ENCODE measurements at regions not wholly inside any gene's neighbourhood (a gene's known extent, or its start where the extent isn't known, plus 50 kb on each side); places are given as distances from the start of the nearest gene placed in this dataset.

GRCh38 chr12:46468160-46468559, 95.6 kb upstream of the SLC38A2 start:
- intact Hi-C loops (cut with DNase I) = no loop called here
- ATAC-seq (ENCODE audit: poor library complexity) (peak; percentile 89), DNase-seq (peak; percentile 54)

- ATAC-seq (ENCODE audit: poor library complexity) (no peak), DNase-seq (no peak)
- intact Hi-C loops (cut with DNase I) = no loop called here
Measured at GRCh38 chr12:46465307-46465706, 92.7 kb upstream of the SLC38A2 start.

GRCh38 chr12:46464863-46465262, 92.3 kb upstream of the SLC38A2 start:
- DNase-seq (no peak), ATAC-seq (ENCODE audit: poor library complexity) (no peak)
- intact Hi-C loops (cut with DNase I) = loop anchor here (5.0 kb wide), 1 partner anchor 78 kb away; no protein-coding TSS in a partner anchor

- ATAC-seq (ENCODE audit: poor library complexity) (no peak), DNase-seq (no peak)
- intact Hi-C loops (cut with DNase I) = loop anchor here (5.0 kb wide), 1 partner anchor 75 kb away; no protein-coding TSS in a partner anchor
Measured at GRCh38 chr12:46462641-46463355, 90.2 kb upstream of the SLC38A2 start.

GRCh38 chr12:46461907-46462640, 89.5 kb upstream of the SLC38A2 start:
- no peak for DNase-seq
- intact Hi-C loops (cut with DNase I) = loop anchor here (5.0 kb wide), 1 partner anchor 75 kb away; no protein-coding TSS in a partner anchor
- no peak for ATAC-seq (ENCODE audit: poor library complexity)

- ATAC-seq (ENCODE audit: poor library complexity) (peak; percentile 57), DNase-seq (peak; percentile 50)
- intact Hi-C loops (cut with DNase I) = loop anchor here (5.0 kb wide), 1 partner anchor 74 kb away; no protein-coding TSS in a partner anchor
Measured at GRCh38 chr12:46461459-46461858, 88.9 kb upstream of the SLC38A2 start.

- DNase-seq (no peak), ATAC-seq (ENCODE audit: poor library complexity) (peak; percentile 14)
- intact Hi-C loops (cut with DNase I) = loop anchor here (5.0 kb wide), 1 partner anchor 73 kb away; no protein-coding TSS in a partner anchor
Measured at GRCh38 chr12:46460682-46461210, 88.2 kb upstream of the SLC38A2 start.

GRCh38 chr12:46459861-46460545, 87.4 kb upstream of the SLC38A2 start:
- intact Hi-C loops (cut with DNase I) = loop anchor here (5.0 kb wide), 1 partner anchor 73 kb away; no protein-coding TSS in a partner anchor
- DNase-seq (no peak), ATAC-seq (ENCODE audit: poor library complexity) (peak; percentile 18)

- DNase-seq = no peak
- intact Hi-C loops (cut with DNase I) = no loop called here
- ATAC-seq (ENCODE audit: poor library complexity) = no peak
Measured at GRCh38 chr12:46459111-46459510, 86.5 kb upstream of the SLC38A2 start.

GRCh38 chr12:46458500-46459102, 86.0 kb upstream of the SLC38A2 start:
- ATAC-seq (ENCODE audit: poor library complexity) = no peak
- intact Hi-C loops (cut with DNase I) = no loop called here
- no peak for DNase-seq

- intact Hi-C loops (cut with DNase I) = no loop called here
- ATAC-seq (ENCODE audit: poor library complexity) = no peak
- no peak for DNase-seq
Measured at GRCh38 chr12:46457958-46458357, 85.4 kb upstream of the SLC38A2 start.

- ATAC-seq (ENCODE audit: poor library complexity) = no peak
- no peak for DNase-seq
- intact Hi-C loops (cut with DNase I) = no loop called here
Measured at GRCh38 chr12:46456356-46457334, 84.1 kb upstream of the SLC38A2 start.

- intact Hi-C loops (cut with DNase I) = no loop called here
- DNase-seq (no peak), ATAC-seq (ENCODE audit: poor library complexity) (no peak)
Measured at GRCh38 chr12:46455648-46456352, 83.2 kb upstream of the SLC38A2 start.

- no peak for ATAC-seq (ENCODE audit: poor library complexity)
- intact Hi-C loops (cut with DNase I) = no loop called here
Measured at GRCh38 chr12:46454981-46455380, 82.4 kb upstream of the SLC38A2 start.

GRCh38 chr12:46453428-46453827, 80.9 kb upstream of the SLC38A2 start:
- ATAC-seq (ENCODE audit: poor library complexity) = no peak
- DNase-seq = no peak
- intact Hi-C loops (cut with DNase I) = no loop called here

More at GRCh38 chr12:46454981-46455380, 82.4 kb upstream of the SLC38A2 start:
- DNase-seq = no peak

- no peak for DNase-seq
- no peak for ATAC-seq (ENCODE audit: poor library complexity)
- intact Hi-C loops (cut with DNase I) = no loop called here
Measured at GRCh38 chr12:46452776-46453175, 80.2 kb upstream of the SLC38A2 start.

- intact Hi-C loops (cut with DNase I) = no loop called here
- ATAC-seq (ENCODE audit: poor library complexity) = no peak
- no peak for DNase-seq
Measured at GRCh38 chr12:46452061-46452615, 79.6 kb upstream of the SLC38A2 start.

Data from Right ventricle myocardium superior (tissue), 1 donor.